ENCODE measurements at regions not wholly inside any gene's neighbourhood (a gene's known extent, or its start where the extent isn't known, plus 50 kb on each side); places are given as distances from the start of the nearest gene placed in this dataset.

- no peak overlapping the region for H2AFZ ChIP-seq (ENCODE audit: low read depth, low read length)
- H3K36me3 ChIP-seq (ENCODE audit: insufficient read depth, low read length), result no peaks in the 10 kb centered on the region
- H3K4me1 ChIP-seq (ENCODE audit: insufficient read depth, low read length), result no peaks in the 10 kb centered on the region
- no peak overlapping the region for H3K4me3 ChIP-seq (ENCODE audit: low read length)
- H3K9me3 ChIP-seq (ENCODE audit: low read length), result no peaks in the 10 kb centered on the region
- H3K27me3 ChIP-seq (ENCODE audit: insufficient read depth, low read length), result no peaks in the 10 kb centered on the region
Measured at GRCh38 chr22:47269516-47270088, 507.2 kb downstream of the TBC1D22A start.

GRCh38 chr22:47267513-47268282, 505.2 kb downstream of the TBC1D22A start:
- no peaks in the 10 kb centered on the region for H3K9me3 ChIP-seq (ENCODE audit: low read length)
- no peaks in the 10 kb centered on the region for H3K4me1 ChIP-seq (ENCODE audit: insufficient read depth, low read length)
- no peaks in the 10 kb centered on the region for H3K36me3 ChIP-seq (ENCODE audit: insufficient read depth, low read length)
- H2AFZ ChIP-seq (ENCODE audit: low read depth, low read length), result no peak overlapping the region
- no peak overlapping the region for H3K4me3 ChIP-seq (ENCODE audit: low read length)
- H3K27me3 ChIP-seq (ENCODE audit: insufficient read depth, low read length), result no peaks in the 10 kb centered on the region

- Histone ChIP-seq H3K36me3 (ENCODE audit: insufficient read depth, low read length) (no peaks in the 10 kb centered on the region), H3K4me3 (ENCODE audit: low read length) (no peak overlapping the region), H3K27me3 (ENCODE audit: insufficient read depth, low read length) (no peaks in the 10 kb centered on the region), H3K4me1 (ENCODE audit: insufficient read depth, low read length) (no peaks in the 10 kb centered on the region), H2AFZ (ENCODE audit: low read depth, low read length) (no peak overlapping the region), H3K9me3 (ENCODE audit: low read length) (no peaks in the 10 kb centered on the region)
Measured at GRCh38 chr22:47266329-47266728, 503.9 kb downstream of the TBC1D22A start.

GRCh38 chr22:47260551-47260950, 498.1 kb downstream of the TBC1D22A start:
- peaks cover 11% of the 10 kb centered on the region for H3K27me3 ChIP-seq (ENCODE audit: insufficient read depth, low read length)

GRCh38 chr22:47259990-47260389, 497.5 kb downstream of the TBC1D22A start:
- Histone ChIP-seq H3K36me3 (ENCODE audit: insufficient read depth, low read length) (no peaks in the 10 kb centered on the region), H3K27me3 (ENCODE audit: insufficient read depth, low read length) (peaks cover 11% of the 10 kb centered on the region), H3K4me3 (ENCODE audit: low read length) (no peak overlapping the region), H3K4me1 (ENCODE audit: insufficient read depth, low read length) (no peaks in the 10 kb centered on the region), H3K9me3 (ENCODE audit: low read length) (no peaks in the 10 kb centered on the region), H2AFZ (ENCODE audit: low read depth, low read length) (peak overlapping the region; percentile 90)

More at GRCh38 chr22:47260551-47260950, 498.1 kb downstream of the TBC1D22A start:
- Histone ChIP-seq H3K4me1 (ENCODE audit: insufficient read depth, low read length) (no peaks in the 10 kb centered on the region), H2AFZ (ENCODE audit: low read depth, low read length) (no peak overlapping the region), H3K36me3 (ENCODE audit: insufficient read depth, low read length) (no peaks in the 10 kb centered on the region), H3K4me3 (ENCODE audit: low read length) (no peak overlapping the region), H3K9me3 (ENCODE audit: low read length) (no peaks in the 10 kb centered on the region)

GRCh38 chr22:47259049-47259448, 496.6 kb downstream of the TBC1D22A start:
- H3K9me3 ChIP-seq (ENCODE audit: low read length), result no peaks in the 10 kb centered on the region
- peaks cover 11% of the 10 kb centered on the region for H3K27me3 ChIP-seq (ENCODE audit: insufficient read depth, low read length)
- H3K36me3 ChIP-seq (ENCODE audit: insufficient read depth, low read length), result no peaks in the 10 kb centered on the region
- H2AFZ ChIP-seq (ENCODE audit: low read depth, low read length), result no peak overlapping the region
- H3K4me3 ChIP-seq (ENCODE audit: low read length), result no peak overlapping the region
- H3K4me1 ChIP-seq (ENCODE audit: insufficient read depth, low read length), result no peaks in the 10 kb centered on the region

GRCh38 chr22:47257976-47258375, 495.5 kb downstream of the TBC1D22A start:
- H3K36me3 ChIP-seq (ENCODE audit: insufficient read depth, low read length), result no peaks in the 10 kb centered on the region
- no peak overlapping the region for H2AFZ ChIP-seq (ENCODE audit: low read depth, low read length)
- H3K27me3 ChIP-seq (ENCODE audit: insufficient read depth, low read length), result peaks cover 11% of the 10 kb centered on the region
- no peaks in the 10 kb centered on the region for H3K4me1 ChIP-seq (ENCODE audit: insufficient read depth, low read length)
- H3K9me3 ChIP-seq (ENCODE audit: low read length), result peaks cover 3% of the 10 kb centered on the region
- no peak overlapping the region for H3K4me3 ChIP-seq (ENCODE audit: low read length)

GRCh38 chr22:47257566-47257965, 495.1 kb downstream of the TBC1D22A start:
- Histone ChIP-seq H3K36me3 (ENCODE audit: insufficient read depth, low read length) (no peaks in the 10 kb centered on the region), H3K4me1 (ENCODE audit: insufficient read depth, low read length) (no peaks in the 10 kb centered on the region), H3K4me3 (ENCODE audit: low read length) (no peak overlapping the region), H3K27me3 (ENCODE audit: insufficient read depth, low read length) (peaks cover 11% of the 10 kb centered on the region), H2AFZ (ENCODE audit: low read depth, low read length) (no peak overlapping the region), H3K9me3 (ENCODE audit: low read length) (peaks cover 3% of the 10 kb centered on the region)

GRCh38 chr22:47251911-47252310, 489.5 kb downstream of the TBC1D22A start:
- H2AFZ ChIP-seq (ENCODE audit: low read depth, low read length), result no peak overlapping the region

GRCh38 chr22:47250995-47251765, 488.7 kb downstream of the TBC1D22A start:
- Histone ChIP-seq H2AFZ (ENCODE audit: low read depth, low read length) (no peak overlapping the region), H3K36me3 (ENCODE audit: insufficient read depth, low read length) (no peaks in the 10 kb centered on the region), H3K4me3 (ENCODE audit: low read length) (no peak overlapping the region), H3K4me1 (ENCODE audit: insufficient read depth, low read length) (no peaks in the 10 kb centered on the region), H3K27me3 (ENCODE audit: insufficient read depth, low read length) (no peaks in the 10 kb centered on the region), H3K9me3 (ENCODE audit: low read length) (peaks cover 12% of the 10 kb centered on the region)

More at GRCh38 chr22:47251911-47252310, 489.5 kb downstream of the TBC1D22A start:
- H3K9me3 ChIP-seq (ENCODE audit: low read length), result peaks cover 12% of the 10 kb centered on the region
- H3K4me3 ChIP-seq (ENCODE audit: low read length), result no peak overlapping the region
- no peaks in the 10 kb centered on the region for H3K36me3 ChIP-seq (ENCODE audit: insufficient read depth, low read length)
- H3K4me1 ChIP-seq (ENCODE audit: insufficient read depth, low read length), result no peaks in the 10 kb centered on the region
- peaks cover 5% of the 10 kb centered on the region for H3K27me3 ChIP-seq (ENCODE audit: insufficient read depth, low read length)

- no peaks in the 10 kb centered on the region for H3K27me3 ChIP-seq (ENCODE audit: insufficient read depth, low read length)
Measured at GRCh38 chr22:47249370-47249928, 487.0 kb downstream of the TBC1D22A start.

GRCh38 chr22:47248925-47249324, 486.5 kb downstream of the TBC1D22A start:
- H3K4me3 ChIP-seq (ENCODE audit: low read length), result no peak overlapping the region
- H3K9me3 ChIP-seq (ENCODE audit: low read length), result peaks cover 12% of the 10 kb centered on the region
- H3K36me3 ChIP-seq (ENCODE audit: insufficient read depth, low read length), result no peaks in the 10 kb centered on the region
- no peaks in the 10 kb centered on the region for H3K4me1 ChIP-seq (ENCODE audit: insufficient read depth, low read length)
- H2AFZ ChIP-seq (ENCODE audit: low read depth, low read length), result no peak overlapping the region
- no peaks in the 10 kb centered on the region for H3K27me3 ChIP-seq (ENCODE audit: insufficient read depth, low read length)

More at GRCh38 chr22:47249370-47249928, 487.0 kb downstream of the TBC1D22A start:
- H3K4me1 ChIP-seq (ENCODE audit: insufficient read depth, low read length), result no peaks in the 10 kb centered on the region
- H2AFZ ChIP-seq (ENCODE audit: low read depth, low read length), result no peak overlapping the region
- peaks cover 12% of the 10 kb centered on the region for H3K9me3 ChIP-seq (ENCODE audit: low read length)
- no peak overlapping the region for H3K4me3 ChIP-seq (ENCODE audit: low read length)
- H3K36me3 ChIP-seq (ENCODE audit: insufficient read depth, low read length), result no peaks in the 10 kb centered on the region

Data from neuron (in vitro differentiated cells).